ENCODE measurements at regions not wholly inside any gene's neighbourhood (a gene's known extent, or its start where the extent isn't known, plus 50 kb on each side); places are given as distances from the start of the nearest gene placed in this dataset.

GRCh38 chr12:119936705-119937311 lies 52.2 kb upstream of the BICDL1 start:
- no peaks in the 10 kb centered on the region for H3K9me3 ChIP-seq (ENCODE audit: control insufficient read depth in 4 of 4, low read length in 3 of 4)
- no peaks in the 10 kb centered on the region for H3K36me3 ChIP-seq (ENCODE audit: control insufficient read depth in 4 of 4, insufficient read depth in 3 of 4, low read depth in 1 of 4, low read length in 3 of 4)
- no peaks in the 10 kb centered on the region for H3K27me3 ChIP-seq (ENCODE audit: control insufficient read depth in 4 of 4, insufficient read depth in 4 of 4, low read length in 3 of 4)
- H3K27ac ChIP-seq (ENCODE audit: low read depth in 1 of 2, low read length in 2 of 2) = no peak overlapping the region
- no peak overlapping the region for H3K4me3 ChIP-seq (ENCODE audit: low read depth in 1 of 3, low read length in 3 of 3)
- H3K9ac ChIP-seq (ENCODE audit: low read depth in 1 of 2, low read length in 2 of 2) = no peak overlapping the region
- no peaks in the 10 kb centered on the region for H3K4me1 ChIP-seq (ENCODE audit: control insufficient read depth in 4 of 4, insufficient read depth in 4 of 4, low read length in 3 of 4)
- 81% methylated on average over 1 of the region's 1 CpG for WGBS
- no peak for DNase-seq (ENCODE audit: low spot score)
- TF ChIP-seq JUND (IDR thresholded peaks at IDR 0.05) (no peak), CTCF (IDR thresholded peaks at IDR 0.05; ENCODE audit: low read depth, low read length, missing input control) (no peak), NR2F2 (IDR thresholded peaks at IDR 0.05) (no peak), ATF3 (IDR thresholded peaks at IDR 0.05) (no peak), TAF1 (conservative IDR thresholded peaks at IDR 0.05) (no peak), RAD21 (IDR thresholded peaks at IDR 0.05) (no peak), ZBTB33 (IDR thresholded peaks at IDR 0.05) (no peak), HNF4A (conservative IDR thresholded peaks at IDR 0.05) (no peak), SP1 (IDR thresholded peaks at IDR 0.05) (no peak), MAX (IDR thresholded peaks at IDR 0.05) (no peak), GABPA (IDR thresholded peaks at IDR 0.05 in 1 of 2, conservative IDR thresholded peaks at IDR 0.05 in 1 of 2) (no peak), REST (IDR thresholded peaks at IDR 0.05) (no peak), HNF4G (IDR thresholded peaks at IDR 0.05) (no peak), EGR1 (IDR thresholded peaks at IDR 0.05; ENCODE audit: low read depth in 2 of 2) (no peak), FOXA2 (IDR thresholded peaks at IDR 0.05) (no peak), FOXA1 (IDR thresholded peaks at IDR 0.05) (no peak), RXRA (IDR thresholded peaks at IDR 0.05) (no peak), YY1 (IDR thresholded peaks at IDR 0.05) (no peak)
